Mammary epithelial cell (primary cell): ENCODE measurements at regions not wholly inside any gene's neighbourhood (a gene's known extent, or its start where the extent isn't known, plus 50 kb on each side); places are given as distances from the start of the nearest gene placed in this dataset.

Experiments used
- EZH2 ChIP-seq: IDR thresholded peaks from 2 replicates; pipeline ENCODE4 v1.6.1; 2012; ENCODE audit warnings: low read length, inconsistent platforms, borderline replicate concordance
- TF ChIP-seq, protein P1 (sequence below), 2 donors: IDR thresholded peaks in 1 of 2; conservative IDR thresholded peaks in 1 of 2; 2 replicates each; pipeline ENCODE4 v1.5.1; 2011 to 2012; ENCODE audit warnings: inconsistent platforms in 2 of 2, low read length in 2 of 2, mild to moderate bottlenecking in 2 of 2, control low read depth in 1 of 2, low read depth in 1 of 2; ENCODE audit not compliant: insufficient read depth in 1 of 2; ENCODE audit errors: extremely low read depth in 1 of 2

GRCh38 chr12:41794336-41794735 is 350.3 kb downstream of the GXYLT1 start:
- TF ChIP-seq, protein P1, sequence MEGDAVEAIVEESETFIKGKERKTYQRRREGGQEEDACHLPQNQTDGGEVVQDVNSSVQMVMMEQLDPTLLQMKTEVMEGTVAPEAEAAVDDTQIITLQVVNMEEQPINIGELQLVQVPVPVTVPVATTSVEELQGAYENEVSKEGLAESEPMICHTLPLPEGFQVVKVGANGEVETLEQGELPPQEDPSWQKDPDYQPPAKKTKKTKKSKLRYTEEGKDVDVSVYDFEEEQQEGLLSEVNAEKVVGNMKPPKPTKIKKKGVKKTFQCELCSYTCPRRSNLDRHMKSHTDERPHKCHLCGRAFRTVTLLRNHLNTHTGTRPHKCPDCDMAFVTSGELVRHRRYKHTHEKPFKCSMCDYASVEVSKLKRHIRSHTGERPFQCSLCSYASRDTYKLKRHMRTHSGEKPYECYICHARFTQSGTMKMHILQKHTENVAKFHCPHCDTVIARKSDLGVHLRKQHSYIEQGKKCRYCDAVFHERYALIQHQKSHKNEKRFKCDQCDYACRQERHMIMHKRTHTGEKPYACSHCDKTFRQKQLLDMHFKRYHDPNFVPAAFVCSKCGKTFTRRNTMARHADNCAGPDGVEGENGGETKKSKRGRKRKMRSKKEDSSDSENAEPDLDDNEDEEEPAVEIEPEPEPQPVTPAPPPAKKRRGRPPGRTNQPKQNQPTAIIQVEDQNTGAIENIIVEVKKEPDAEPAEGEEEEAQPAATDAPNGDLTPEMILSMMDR (conservative IDR thresholded peaks at IDR 0.05 in 1 of 2, IDR thresholded peaks at IDR 0.05 in 1 of 2; ENCODE audit: extremely low read depth in 1 of 2, insufficient read depth in 1 of 2, low read depth in 1 of 2, low read length in 2 of 2), result no peak
- no peak for TF ChIP-seq EZH2
